ENCODE measurements at regions not wholly inside any gene's neighbourhood (a gene's known extent, or its start where the extent isn't known, plus 50 kb on each side); places are given as distances from the start of the nearest gene placed in this dataset.

DNA sequence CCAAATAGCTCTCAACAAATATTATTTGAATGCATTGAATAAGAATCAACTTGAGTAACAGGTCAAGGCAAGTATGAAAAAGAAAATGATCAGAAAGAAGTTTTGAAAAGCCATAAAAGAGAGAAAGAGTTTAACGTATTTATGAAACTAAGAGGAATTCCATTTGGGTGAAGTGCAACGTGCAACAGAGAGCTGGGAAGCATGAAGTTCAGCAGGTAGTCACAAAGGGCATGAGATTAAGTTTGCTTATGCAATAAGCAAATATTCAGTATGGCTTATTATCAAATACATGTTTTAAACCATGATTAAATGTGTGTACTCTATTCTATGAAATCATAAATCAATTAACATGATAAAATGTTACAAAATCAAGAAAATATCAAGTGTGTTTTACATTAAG lies 62.7 kb upstream of the PCDH17 start:
- TF ChIP-seq CTCF (IDR thresholded peaks at IDR 0.05; ENCODE audit: control extremely low read depth, extremely low read depth, low read depth, missing control alignments) = no peak
- ChIA-PET CTCF (no interaction called here), POLR2A (no interaction called here)
- no peak for DNase-seq (ENCODE audit: extremely low spot score)

DNA sequence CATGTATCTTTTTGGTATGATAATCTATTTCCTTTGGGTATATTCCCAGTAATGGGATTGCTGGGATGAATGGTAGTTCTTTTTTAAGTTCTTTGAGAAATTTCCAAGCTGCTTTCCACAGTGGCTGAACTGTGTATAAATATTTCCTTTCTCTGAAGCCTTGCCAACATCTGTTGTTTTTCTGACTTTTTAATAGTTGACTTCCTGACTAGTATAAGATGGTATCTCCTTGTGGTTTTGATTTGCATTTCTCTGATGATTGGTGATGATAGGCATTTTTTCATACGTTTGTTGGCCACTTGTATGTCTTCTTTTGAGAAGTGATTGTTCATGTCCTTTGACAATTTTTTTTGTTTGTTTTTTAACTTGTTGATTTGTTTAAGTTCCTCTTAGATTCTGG lies 61.6 kb upstream of the PCDH17 start:
- ChIA-PET CTCF (no interaction called here), POLR2A (no interaction called here)
- TF ChIP-seq CTCF (IDR thresholded peaks at IDR 0.05; ENCODE audit: control extremely low read depth, extremely low read depth, low read depth, missing control alignments) = no peak
- no peak for DNase-seq (ENCODE audit: extremely low spot score)
